HepG2 (cell line): ENCODE measurements at regions not wholly inside any gene's neighbourhood (a gene's known extent, or its start where the extent isn't known, plus 50 kb on each side); places are given as distances from the start of the nearest gene placed in this dataset.

Experiments used
- ATAC-seq: fragments of 200-7000 bp; cut with Tn5 transposase; 3 replicates; pipeline ENCODE4 v1.9.1; 2020; ENCODE audit warnings: mild to moderate bottlenecking, moderate library complexity
- BruUV-seq: library from RNA; stranded (reverse); fragments of 400-500 nt; replicated peaks from 2 replicates; lab custom pipeline; 2021; lab: Mats Ljungman, UMichigan
- CTCF ChIA-PET: fragments of 300-600 bp; formaldehyde crosslinking; extraction: SDS; loops from one replicate; lab custom pipeline; 2021; ENCODE audit warnings: low total read pairs, inconsistent platforms, low intra/inter-chr PET ratio; lab: Yijun Ruan, JAX
- POLR2A ChIA-PET: fragments of 350-600 bp; sonication (Branson Sonifier 250); formaldehyde crosslinking; loops from one replicate; lab custom pipeline; 2020; ENCODE audit warnings: antibody characterized with exemption, inconsistent platforms; lab: Yijun Ruan, JAX
- DNase-seq: peaks from one replicate; pipeline ENCODE4 v3.0.0-alpha.2; 2015; ENCODE audit warnings: low spot score
- FAIRE-seq: peaks from 3 replicates; lab custom pipeline; 2011; peaks lifted over from hg19 to GRCh38; lab: Jason Lieb, UNC
- H2AFZ ChIP-seq: one replicate; pipeline ENCODE4 v1.6.1; 2011; ENCODE audit warnings: low read length, inconsistent platforms
- H3K27ac ChIP-seq: fragments of 300-600 bp; 3 replicates; pipeline ENCODE4 v1.8.0; 2011; ENCODE audit warnings: mixed run types, mild to moderate bottlenecking, mixed read lengths, low read length, inconsistent platforms; ENCODE audit not compliant: insufficient read depth; ENCODE audit errors: extremely low read length
- H3K27me3 ChIP-seq, 2 experiments: fragments of 200-600 bp in 1 of 2; 2 replicates in 1 of 2; 3 replicates in 1 of 2; pipeline versions ENCODE4 v1.6.0 to v1.8.0; 2011; ENCODE audit warnings: low read length in 2 of 2, mild to moderate bottlenecking in 2 of 2, moderate library complexity in 2 of 2, inconsistent platforms in 1 of 2; ENCODE audit not compliant: insufficient read depth in 2 of 2, control insufficient read depth in 1 of 2
- H3K36me3 ChIP-seq, 2 experiments: fragments of 200-600 bp in 1 of 2; replicated peaks in 1 of 2; 2 replicates in 1 of 2; 3 replicates in 1 of 2; pipeline versions ENCODE4 v1.5.1 to v1.8.0; 2011; ENCODE audit warnings: low read length in 2 of 2, inconsistent platforms in 1 of 2; ENCODE audit not compliant: insufficient read depth in 2 of 2, control insufficient read depth in 1 of 2
- H3K4me1 ChIP-seq: 2 replicates; pipeline ENCODE4 v1.5.1; 2012; ENCODE audit warnings: low read length, inconsistent platforms; ENCODE audit not compliant: insufficient read depth
- H3K4me2 ChIP-seq: 2 replicates; pipeline ENCODE4 v1.6.0; 2011; ENCODE audit warnings: low read depth, low read length, inconsistent platforms
- H3K4me3 ChIP-seq, 3 experiments: fragments of 200-600 bp in 1 of 3; sonication (generic), shearing (Covaris generic) in 1 of 3; replicated peaks in 1 of 3; 2 replicates each; pipeline ENCODE4 v1.5.1; 2011 to 2016; ENCODE audit warnings: low read length in 3 of 3, inconsistent platforms in 2 of 3, low read depth in 2 of 3, mild to moderate bottlenecking in 2 of 3, control low read depth in 1 of 3, mixed read lengths in 1 of 3; ENCODE audit not compliant: insufficient read depth in 1 of 3
- H3K79me2 ChIP-seq: one replicate; pipeline ENCODE4 v1.6.1; 2011; ENCODE audit warnings: low read length, inconsistent platforms; ENCODE audit not compliant: insufficient read depth
- H3K9ac ChIP-seq: 2 replicates; pipeline ENCODE4 v1.6.0; 2011; ENCODE audit warnings: mild to moderate bottlenecking, low read depth, low read length, inconsistent platforms; ENCODE audit not compliant: insufficient read depth
- H3K9me3 ChIP-seq: 2 replicates; pipeline ENCODE4 v1.5.1; 2012; ENCODE audit warnings: mild to moderate bottlenecking, low read length
- H4K20me1 ChIP-seq: 2 replicates; pipeline ENCODE4 v1.6.0; 2011; ENCODE audit warnings: inconsistent platforms, mild to moderate bottlenecking, low read length, moderate library complexity; ENCODE audit not compliant: insufficient read depth
- ELF3 ChIP-seq: IDR thresholded peaks from 2 replicates; pipeline ENCODE4 v1.6.1; 2016; ENCODE audit warnings: missing genetic modification reagents, missing compliant biosample characterization
- FOXA1 ChIP-seq, 2 experiments: fragments of 450-650 bp in 1 of 2; sonication (generic) in 1 of 2; formaldehyde crosslinking in 1 of 2; IDR thresholded peaks; 2 replicates each; pipeline versions ENCODE4 v1.4.0 to v1.6.1; 2016 to 2020; ENCODE audit warnings: missing genetic modification reagents in 1 of 2
- FOXK1 ChIP-seq: sonication (generic); formaldehyde crosslinking; IDR thresholded peaks from 2 replicates; pipeline ENCODE4 v1.4.0; 2020; ENCODE audit warnings: low read depth, missing genetic modification reagents, borderline replicate concordance
- PHF8 ChIP-seq: sonication (generic); formaldehyde crosslinking; IDR thresholded peaks from 2 replicates; pipeline ENCODE4 v1.5.0; 2020; ENCODE audit warnings: missing genetic modification reagents
- ZNF672 ChIP-seq: sonication (generic); formaldehyde crosslinking; IDR thresholded peaks from 2 replicates; pipeline ENCODE4 v1.8.1; 2022; ENCODE audit warnings: missing genetic modification reagents
- ZNF749 ChIP-seq: sonication (generic); formaldehyde crosslinking; IDR thresholded peaks from 2 replicates; pipeline ENCODE4 v1.8.0; 2022; ENCODE audit warnings: mild to moderate bottlenecking, missing genetic modification reagents, moderate library complexity, borderline replicate concordance
- ZNF761 ChIP-seq: sonication (generic); formaldehyde crosslinking; conservative IDR thresholded peaks from 2 replicates; pipeline ENCODE4 v1.4.0; 2020; ENCODE audit warnings: mild to moderate bottlenecking, missing genetic modification reagents
- WGBS: methylation state at CpG from one replicate; pipeline ENCODE4 v1.1.6; 2017; ENCODE audit warnings: low lambda C conversion rate; 5-methylcytosine and 5-hydroxymethylcytosine counted together
- in situ Hi-C: cut with HindIII; loops from 2 replicates; pipeline ENCODE4 v1.10.0; 2017; ENCODE audit warnings: low pct_unique_long_range_greater_than_20kb; ENCODE audit not compliant: extremely low pct_ligation_motif_present
- intact Hi-C: fragments of 100-400 bp; cut with micrococcal nuclease; formaldehyde crosslinking; loops from one replicate; pipeline ENCODE4 v1.10.0; 2022; ENCODE audit not compliant: unreplicated experiment
- TF ChIP-seq, protein P1 (sequence below): sonication (generic); formaldehyde crosslinking; IDR thresholded peaks from 2 replicates; pipeline ENCODE4 v1.4.0; 2020; ENCODE audit warnings: missing genetic modification reagents
- TF ChIP-seq, protein P2 (sequence below): sonication (generic); formaldehyde crosslinking; IDR thresholded peaks from 2 replicates; pipeline ENCODE4 v1.8.0; 2022; ENCODE audit warnings: mild to moderate bottlenecking, missing genetic modification reagents, moderate library complexity

DNA sequence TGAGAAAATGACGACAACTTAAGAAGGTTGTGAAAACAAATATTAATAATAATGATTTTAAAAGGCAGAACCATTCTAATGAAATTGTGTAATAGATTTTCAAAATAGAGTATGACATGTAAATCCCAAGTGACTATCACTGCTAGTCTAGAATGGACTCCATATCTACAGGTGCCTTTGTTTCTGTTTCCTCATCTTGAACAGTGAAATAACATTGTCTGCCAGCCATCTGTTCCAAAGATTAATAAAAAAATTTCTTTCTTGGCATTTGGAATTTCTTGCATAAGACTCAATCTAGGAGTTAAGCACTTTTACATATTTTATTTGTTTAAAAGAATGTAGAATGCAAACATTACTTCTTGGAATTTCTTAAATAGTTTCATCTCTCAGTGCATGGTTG lies 520.1 kb upstream of the ARGLU1 start:
- Histone ChIP-seq H4K20me1 (no peaks in the 10 kb centered on the region), H3K4me2 (no peak overlapping the region)
- POLR2A ChIA-PET: no interaction called here
- TF ChIP-seq FOXA1 (IDR thresholded peaks at IDR 0.05) (no peak), FOXA1 (CRISPR knock-in tag; IDR thresholded peaks at IDR 0.05) (no peak)
- TF ChIP-seq, all 625 proteins: peak for 0
- Histone ChIP-seq H3K9me3 (no peaks in the 10 kb centered on the region), H3K27me3 (no peaks in the 10 kb centered on the region; a peak in 1 of 5 replicates), H3K36me3 (no peaks in the 10 kb centered on the region), H3K27ac (no peak overlapping the region), H3K4me1 (no peaks in the 10 kb centered on the region), H3K4me3 (no peak overlapping the region), H3K9ac (no peak overlapping the region), H3K79me2 (no peaks in the 10 kb centered on the region), H2AFZ (no peak overlapping the region)
- FAIRE-seq (no peak), DNase-seq (no peak), ATAC-seq (no peak)
- intact Hi-C loops: no loop called here
- in situ Hi-C loops: no loop called here
- 45% methylated on average over 1 of the region's 1 CpG for WGBS
- no TSS peak for BruUV-seq
- CTCF ChIA-PET: no interaction called here

DNA sequence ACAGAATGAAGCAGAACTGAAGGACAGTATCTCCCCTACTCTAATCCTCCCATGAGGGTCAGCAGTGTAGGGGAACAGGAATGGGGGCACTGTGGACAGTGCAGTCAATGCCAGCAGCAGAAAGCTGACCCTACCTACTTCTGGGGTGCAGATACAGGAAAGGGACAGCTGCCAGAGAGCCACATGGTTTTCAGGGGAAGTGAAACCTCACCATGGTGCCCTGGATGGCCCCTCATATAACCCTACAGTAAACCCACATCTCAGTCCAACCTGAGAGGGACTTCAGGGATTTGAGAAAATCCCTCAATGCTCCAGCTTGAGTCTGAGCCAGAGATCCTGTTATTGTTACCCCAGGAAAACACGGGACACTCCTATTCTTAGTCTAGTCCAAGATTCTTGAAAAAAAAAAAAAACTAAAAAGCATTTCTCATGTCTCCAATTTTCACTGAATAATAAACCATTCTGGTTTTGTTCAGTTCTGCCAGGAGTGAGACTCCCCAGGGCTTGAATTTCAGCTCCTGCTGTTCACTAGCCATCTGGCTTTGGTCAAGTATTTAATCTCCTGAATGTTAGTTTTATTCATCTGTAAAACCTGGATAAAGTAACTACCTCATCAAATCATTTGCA lies 511.6 kb upstream of the ARGLU1 start:
- FAIRE-seq: no peak
- BruUV-seq: no TSS peak
- no peak overlapping the region for H3K4me2 ChIP-seq
- H2AFZ ChIP-seq: no peak overlapping the region
- H3K79me2 ChIP-seq: no peaks in the 10 kb centered on the region
- H3K4me1 ChIP-seq: no peaks in the 10 kb centered on the region
- intact Hi-C loops (no loop called here), in situ Hi-C loops (no loop called here)
- no peak overlapping the region for H3K4me3 ChIP-seq
- no peaks in the 10 kb centered on the region; the same call in 1 of the 2 replicates for H3K9me3 ChIP-seq
- TF ChIP-seq ZNF761 (CRISPR knock-in tag) (no peak), FOXK1 (CRISPR knock-in tag) (no peak), ZNF749 (CRISPR knock-in tag) (no peak), ELF3 (CRISPR knock-in tag) (no peak), ZNF672 (no peak), PHF8 (CRISPR knock-in tag) (no peak)
- TF ChIP-seq, protein P1, sequence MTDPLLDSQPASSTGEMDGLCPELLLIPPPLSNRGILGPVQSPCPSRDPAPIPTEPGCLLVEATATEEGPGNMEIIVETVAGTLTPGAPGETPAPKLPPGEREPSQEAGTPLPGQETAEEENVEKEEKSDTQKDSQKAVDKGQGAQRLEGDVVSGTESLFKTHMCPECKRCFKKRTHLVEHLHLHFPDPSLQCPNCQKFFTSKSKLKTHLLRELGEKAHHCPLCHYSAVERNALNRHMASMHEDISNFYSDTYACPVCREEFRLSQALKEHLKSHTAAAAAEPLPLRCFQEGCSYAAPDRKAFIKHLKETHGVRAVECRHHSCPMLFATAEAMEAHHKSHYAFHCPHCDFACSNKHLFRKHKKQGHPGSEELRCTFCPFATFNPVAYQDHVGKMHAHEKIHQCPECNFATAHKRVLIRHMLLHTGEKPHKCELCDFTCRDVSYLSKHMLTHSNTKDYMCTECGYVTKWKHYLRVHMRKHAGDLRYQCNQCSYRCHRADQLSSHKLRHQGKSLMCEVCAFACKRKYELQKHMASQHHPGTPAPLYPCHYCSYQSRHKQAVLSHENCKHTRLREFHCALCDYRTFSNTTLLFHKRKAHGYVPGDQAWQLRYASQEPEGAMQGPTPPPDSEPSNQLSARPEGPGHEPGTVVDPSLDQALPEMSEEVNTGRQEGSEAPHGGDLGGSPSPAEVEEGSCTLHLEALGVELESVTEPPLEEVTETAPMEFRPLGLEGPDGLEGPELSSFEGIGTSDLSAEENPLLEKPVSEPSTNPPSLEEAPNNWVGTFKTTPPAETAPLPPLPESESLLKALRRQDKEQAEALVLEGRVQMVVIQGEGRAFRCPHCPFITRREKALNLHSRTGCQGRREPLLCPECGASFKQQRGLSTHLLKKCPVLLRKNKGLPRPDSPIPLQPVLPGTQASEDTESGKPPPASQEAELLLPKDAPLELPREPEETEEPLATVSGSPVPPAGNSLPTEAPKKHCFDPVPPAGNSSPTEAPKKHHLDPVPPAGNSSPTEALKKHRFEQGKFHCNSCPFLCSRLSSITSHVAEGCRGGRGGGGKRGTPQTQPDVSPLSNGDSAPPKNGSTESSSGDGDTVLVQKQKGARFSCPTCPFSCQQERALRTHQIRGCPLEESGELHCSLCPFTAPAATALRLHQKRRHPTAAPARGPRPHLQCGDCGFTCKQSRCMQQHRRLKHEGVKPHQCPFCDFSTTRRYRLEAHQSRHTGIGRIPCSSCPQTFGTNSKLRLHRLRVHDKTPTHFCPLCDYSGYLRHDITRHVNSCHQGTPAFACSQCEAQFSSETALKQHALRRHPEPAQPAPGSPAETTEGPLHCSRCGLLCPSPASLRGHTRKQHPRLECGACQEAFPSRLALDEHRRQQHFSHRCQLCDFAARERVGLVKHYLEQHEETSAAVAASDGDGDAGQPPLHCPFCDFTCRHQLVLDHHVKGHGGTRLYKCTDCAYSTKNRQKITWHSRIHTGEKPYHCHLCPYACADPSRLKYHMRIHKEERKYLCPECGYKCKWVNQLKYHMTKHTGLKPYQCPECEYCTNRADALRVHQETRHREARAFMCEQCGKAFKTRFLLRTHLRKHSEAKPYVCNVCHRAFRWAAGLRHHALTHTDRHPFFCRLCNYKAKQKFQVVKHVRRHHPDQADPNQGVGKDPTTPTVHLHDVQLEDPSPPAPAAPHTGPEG (CRISPR knock-in tag): no peak
- TF ChIP-seq, protein P2, sequence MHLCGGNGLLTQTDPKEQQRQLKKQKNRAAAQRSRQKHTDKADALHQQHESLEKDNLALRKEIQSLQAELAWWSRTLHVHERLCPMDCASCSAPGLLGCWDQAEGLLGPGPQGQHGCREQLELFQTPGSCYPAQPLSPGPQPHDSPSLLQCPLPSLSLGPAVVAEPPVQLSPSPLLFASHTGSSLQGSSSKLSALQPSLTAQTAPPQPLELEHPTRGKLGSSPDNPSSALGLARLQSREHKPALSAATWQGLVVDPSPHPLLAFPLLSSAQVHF (CRISPR knock-in tag): no peak
- no peak overlapping the region for H3K9ac ChIP-seq
- 0% methylated on average over 1 of the region's 1 CpG for WGBS
- H4K20me1 ChIP-seq: no peaks in the 10 kb centered on the region
- no peak overlapping the region for H3K27ac ChIP-seq
- CTCF ChIA-PET: no interaction called here
- ATAC-seq: no peak
- no peak for DNase-seq
- H3K27me3 ChIP-seq: no peaks in the 10 kb centered on the region; a peak in 1 of 5 replicates
- POLR2A ChIA-PET: no interaction called here
- no peaks in the 10 kb centered on the region for H3K36me3 ChIP-seq
